WTC11 (cell line): ENCODE measurements at regions not wholly inside any gene's neighbourhood (a gene's known extent, or its start where the extent isn't known, plus 50 kb on each side); places are given as distances from the start of the nearest gene placed in this dataset.

Experiments used
- ATAC-seq: fragments of 200-7000 bp; cut with Tn5 transposase; 2 replicates; pipeline ENCODE4 v1.10.0; 2021; ENCODE audit warnings: mild to moderate bottlenecking, moderate library complexity
- CTCF ChIA-PET: fragments of 300-600 bp; sonication (Branson Sonifier 250); formaldehyde crosslinking; loops from one replicate; lab custom pipeline; 2021; ENCODE audit warnings: antibody characterized with exemption; lab: Charles Lee
- POLR2A ChIA-PET: fragments of 350-600 bp; sonication (Branson Sonifier 250); formaldehyde crosslinking; loops from one replicate; lab custom pipeline; 2021; ENCODE audit warnings: antibody characterized with exemption; lab: Charles Lee
- DNase-seq: peaks from one replicate; pipeline ENCODE4 v3.0.0; 2021; ENCODE audit warnings: low spot score
- H3K27ac Mint-ChIP-seq: 2 replicates; pipeline ENCODE4 v1.8.0; 2021; ENCODE audit warnings: mixed read lengths
- H3K27me3 Mint-ChIP-seq: 2 replicates; pipeline ENCODE4 v1.8.0; 2021; ENCODE audit warnings: low read depth, mild to moderate bottlenecking, moderate library complexity, mixed read lengths
- H3K36me3 Mint-ChIP-seq: 2 replicates; pipeline ENCODE4 v1.8.0; 2021; ENCODE audit warnings: mixed read lengths
- H3K4me1 Mint-ChIP-seq: 2 replicates; pipeline ENCODE4 v1.8.0; 2022; ENCODE audit warnings: mixed read lengths
- H3K4me3 Mint-ChIP-seq: 2 replicates; pipeline ENCODE4 v1.8.0; 2021; ENCODE audit warnings: mild to moderate bottlenecking, moderate library complexity, mixed read lengths
- H3K9me3 Mint-ChIP-seq: 2 replicates; pipeline ENCODE4 v1.8.0; 2021; ENCODE audit warnings: mixed read lengths
- ETV6 ChIP-seq: sonication (generic); formaldehyde crosslinking; IDR thresholded peaks from 2 replicates; pipeline ENCODE4 v1.8.1; 2022; ENCODE audit warnings: mild to moderate bottlenecking, missing genetic modification reagents
- FOXK1 ChIP-seq: sonication (generic); formaldehyde crosslinking; IDR thresholded peaks from 2 replicates; pipeline ENCODE4 v1.8.0; 2022; ENCODE audit warnings: mild to moderate bottlenecking, moderate library complexity, missing genetic modification reagents
- HMGA2 ChIP-seq: fragments of 250-450 bp; sonication (Bioruptor Pico); IDR thresholded peaks from 2 replicates; pipeline ENCODE4 v1.4.0; 2021; ENCODE audit warnings: mild to moderate bottlenecking, moderate library complexity
- IRF2 ChIP-seq: sonication (generic); formaldehyde crosslinking; IDR thresholded peaks from 2 replicates; pipeline ENCODE4 v1.8.0; 2022; ENCODE audit warnings: low read depth, missing genetic modification reagents, borderline replicate concordance
- JUN ChIP-seq: sonication (generic); formaldehyde crosslinking; IDR thresholded peaks from 2 replicates; pipeline ENCODE4 v1.8.0; 2023; ENCODE audit warnings: mild to moderate bottlenecking, missing genetic modification reagents
- MXD4 ChIP-seq: fragments of 250-450 bp; sonication (Bioruptor Pico); IDR thresholded peaks from 2 replicates; pipeline ENCODE4 v1.8.0; 2021; ENCODE audit warnings: mild to moderate bottlenecking, moderate library complexity, borderline replicate concordance
- NR3C1 ChIP-seq: sonication (generic); formaldehyde crosslinking; conservative IDR thresholded peaks from 2 replicates; pipeline ENCODE4 v1.8.1; 2023; ENCODE audit warnings: low read depth, mild to moderate bottlenecking, missing genetic modification reagents
- PRRX2 ChIP-seq: fragments of 250-450 bp; sonication (Bioruptor Pico); IDR thresholded peaks from 2 replicates; pipeline ENCODE4 v1.8.0; 2021; ENCODE audit warnings: mild to moderate bottlenecking
- SMAD4 ChIP-seq: sonication (generic); formaldehyde crosslinking; IDR thresholded peaks from 2 replicates; pipeline ENCODE4 v1.8.0; 2022; ENCODE audit warnings: mild to moderate bottlenecking, missing genetic modification reagents
- ZNF138 ChIP-seq: sonication (generic); formaldehyde crosslinking; conservative IDR thresholded peaks from 2 replicates; pipeline ENCODE4 v1.8.1; 2022; ENCODE audit warnings: mild to moderate bottlenecking, moderate library complexity, missing genetic modification reagents
- ZNF396 ChIP-seq: fragments of 250-450 bp; sonication (Bioruptor Pico); IDR thresholded peaks from 2 replicates; pipeline ENCODE4 v1.8.0; 2021; ENCODE audit warnings: mild to moderate bottlenecking, moderate library complexity, borderline replicate concordance
- TF ChIP-seq, protein P1 (sequence below): sonication (generic); formaldehyde crosslinking; IDR thresholded peaks from 2 replicates; pipeline ENCODE4 v1.8.1; 2023; ENCODE audit warnings: mild to moderate bottlenecking, missing genetic modification reagents, borderline replicate concordance
- TF ChIP-seq, protein P2 (sequence below): sonication (generic); formaldehyde crosslinking; IDR thresholded peaks from 2 replicates; pipeline ENCODE4 v1.8.0; 2023; ENCODE audit warnings: mild to moderate bottlenecking, missing genetic modification reagents
- TF ChIP-seq, protein P3 (sequence below): fragments of 250-450 bp; sonication (Bioruptor Pico); IDR thresholded peaks from 2 replicates; pipeline ENCODE4 v1.9.0; 2021; ENCODE audit warnings: moderate library complexity, mild to moderate bottlenecking, inconsistent platforms, borderline replicate concordance
- TF ChIP-seq, protein P4 (sequence below): sonication (generic); formaldehyde crosslinking; IDR thresholded peaks from 2 replicates; pipeline ENCODE4 v1.8.1; 2023; ENCODE audit warnings: mild to moderate bottlenecking, missing genetic modification reagents
- TF ChIP-seq, protein P5 (sequence below): sonication (generic); formaldehyde crosslinking; IDR thresholded peaks from 2 replicates; pipeline ENCODE4 v1.8.1; 2023; ENCODE audit warnings: mild to moderate bottlenecking, missing genetic modification reagents, moderate library complexity
- TF ChIP-seq, protein P6 (sequence below): sonication (generic); formaldehyde crosslinking; IDR thresholded peaks from 2 replicates; pipeline ENCODE4 v1.8.0; 2022; ENCODE audit warnings: mild to moderate bottlenecking, missing genetic modification reagents

DNA sequence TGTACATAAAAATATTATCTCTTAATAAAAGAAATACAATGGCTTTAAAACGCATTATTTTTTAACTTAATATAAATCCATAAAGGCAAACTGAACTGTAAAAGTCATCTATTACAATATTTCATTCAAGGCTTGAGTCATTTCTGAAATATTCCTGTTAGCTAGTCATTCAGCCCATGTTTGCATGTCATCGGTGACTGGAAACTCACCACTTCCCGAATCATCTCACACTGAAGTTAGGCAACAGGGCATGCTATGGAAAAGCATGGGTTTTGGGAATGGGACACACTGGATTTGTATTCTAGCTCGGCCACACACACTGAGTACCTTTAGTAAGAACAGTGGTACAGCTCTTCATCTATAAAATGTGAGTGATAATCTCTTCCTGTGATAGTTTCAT is 691.1 kb upstream of the C9orf72 start (continued):
- TF ChIP-seq, protein P1, sequence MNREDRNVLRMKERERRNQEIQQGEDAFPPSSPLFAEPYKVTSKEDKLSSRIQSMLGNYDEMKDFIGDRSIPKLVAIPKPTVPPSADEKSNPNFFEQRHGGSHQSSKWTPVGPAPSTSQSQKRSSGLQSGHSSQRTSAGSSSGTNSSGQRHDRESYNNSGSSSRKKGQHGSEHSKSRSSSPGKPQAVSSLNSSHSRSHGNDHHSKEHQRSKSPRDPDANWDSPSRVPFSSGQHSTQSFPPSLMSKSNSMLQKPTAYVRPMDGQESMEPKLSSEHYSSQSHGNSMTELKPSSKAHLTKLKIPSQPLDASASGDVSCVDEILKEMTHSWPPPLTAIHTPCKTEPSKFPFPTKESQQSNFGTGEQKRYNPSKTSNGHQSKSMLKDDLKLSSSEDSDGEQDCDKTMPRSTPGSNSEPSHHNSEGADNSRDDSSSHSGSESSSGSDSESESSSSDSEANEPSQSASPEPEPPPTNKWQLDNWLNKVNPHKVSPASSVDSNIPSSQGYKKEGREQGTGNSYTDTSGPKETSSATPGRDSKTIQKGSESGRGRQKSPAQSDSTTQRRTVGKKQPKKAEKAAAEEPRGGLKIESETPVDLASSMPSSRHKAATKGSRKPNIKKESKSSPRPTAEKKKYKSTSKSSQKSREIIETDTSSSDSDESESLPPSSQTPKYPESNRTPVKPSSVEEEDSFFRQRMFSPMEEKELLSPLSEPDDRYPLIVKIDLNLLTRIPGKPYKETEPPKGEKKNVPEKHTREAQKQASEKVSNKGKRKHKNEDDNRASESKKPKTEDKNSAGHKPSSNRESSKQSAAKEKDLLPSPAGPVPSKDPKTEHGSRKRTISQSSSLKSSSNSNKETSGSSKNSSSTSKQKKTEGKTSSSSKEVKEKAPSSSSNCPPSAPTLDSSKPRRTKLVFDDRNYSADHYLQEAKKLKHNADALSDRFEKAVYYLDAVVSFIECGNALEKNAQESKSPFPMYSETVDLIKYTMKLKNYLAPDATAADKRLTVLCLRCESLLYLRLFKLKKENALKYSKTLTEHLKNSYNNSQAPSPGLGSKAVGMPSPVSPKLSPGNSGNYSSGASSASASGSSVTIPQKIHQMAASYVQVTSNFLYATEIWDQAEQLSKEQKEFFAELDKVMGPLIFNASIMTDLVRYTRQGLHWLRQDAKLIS (CRISPR knock-in tag) = no peak
- TF ChIP-seq, protein P2, sequence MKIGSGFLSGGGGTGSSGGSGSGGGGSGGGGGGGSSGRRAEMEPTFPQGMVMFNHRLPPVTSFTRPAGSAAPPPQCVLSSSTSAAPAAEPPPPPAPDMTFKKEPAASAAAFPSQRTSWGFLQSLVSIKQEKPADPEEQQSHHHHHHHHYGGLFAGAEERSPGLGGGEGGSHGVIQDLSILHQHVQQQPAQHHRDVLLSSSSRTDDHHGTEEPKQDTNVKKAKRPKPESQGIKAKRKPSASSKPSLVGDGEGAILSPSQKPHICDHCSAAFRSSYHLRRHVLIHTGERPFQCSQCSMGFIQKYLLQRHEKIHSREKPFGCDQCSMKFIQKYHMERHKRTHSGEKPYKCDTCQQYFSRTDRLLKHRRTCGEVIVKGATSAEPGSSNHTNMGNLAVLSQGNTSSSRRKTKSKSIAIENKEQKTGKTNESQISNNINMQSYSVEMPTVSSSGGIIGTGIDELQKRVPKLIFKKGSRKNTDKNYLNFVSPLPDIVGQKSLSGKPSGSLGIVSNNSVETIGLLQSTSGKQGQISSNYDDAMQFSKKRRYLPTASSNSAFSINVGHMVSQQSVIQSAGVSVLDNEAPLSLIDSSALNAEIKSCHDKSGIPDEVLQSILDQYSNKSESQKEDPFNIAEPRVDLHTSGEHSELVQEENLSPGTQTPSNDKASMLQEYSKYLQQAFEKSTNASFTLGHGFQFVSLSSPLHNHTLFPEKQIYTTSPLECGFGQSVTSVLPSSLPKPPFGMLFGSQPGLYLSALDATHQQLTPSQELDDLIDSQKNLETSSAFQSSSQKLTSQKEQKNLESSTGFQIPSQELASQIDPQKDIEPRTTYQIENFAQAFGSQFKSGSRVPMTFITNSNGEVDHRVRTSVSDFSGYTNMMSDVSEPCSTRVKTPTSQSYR (CRISPR knock-in tag) = no peak

DNA sequence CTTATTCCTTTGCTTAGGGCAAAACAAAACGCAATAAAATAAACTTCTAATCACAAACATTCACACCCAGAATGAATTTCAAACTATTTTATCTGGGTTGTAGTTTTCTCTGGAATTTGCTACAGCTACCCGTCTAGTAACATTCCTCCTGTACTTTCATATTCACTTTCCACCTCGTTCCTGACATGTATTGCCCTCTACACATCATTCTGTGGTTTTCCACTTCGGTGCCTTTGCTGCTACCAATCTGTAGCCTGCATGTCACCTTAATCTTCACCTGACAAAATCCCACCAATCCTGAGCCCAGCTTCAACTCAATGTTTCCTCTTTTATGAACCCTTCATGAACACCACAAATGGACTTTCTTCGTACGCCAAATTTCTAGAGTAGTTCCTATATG is 694.1 kb upstream of the C9orf72 start:
- Mint-ChIP-seq H3K36me3 (no peaks in the 10 kb centered on the region), H3K9me3 (no peaks in the 10 kb centered on the region; the same call in 1 of the 2 replicates)
- POLR2A ChIA-PET = no interaction called here
- no peak for TF ChIP-seq JUN (CRISPR knock-in tag)
- TF ChIP-seq ETV6 (CRISPR knock-in tag) = no peak
- TF ChIP-seq, protein P3, sequence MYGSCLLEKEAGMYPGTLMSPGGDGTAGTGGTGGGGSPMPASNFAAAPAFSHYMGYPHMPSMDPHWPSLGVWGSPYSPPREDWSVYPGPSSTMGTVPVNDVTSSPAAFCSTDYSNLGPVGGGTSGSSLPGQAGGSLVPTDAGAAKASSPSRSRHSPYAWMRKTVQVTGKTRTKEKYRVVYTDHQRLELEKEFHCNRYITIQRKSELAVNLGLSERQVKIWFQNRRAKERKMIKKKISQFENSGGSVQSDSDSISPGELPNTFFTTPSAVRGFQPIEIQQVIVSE (CRISPR knock-in tag) = no peak
- TF ChIP-seq, protein P4, sequence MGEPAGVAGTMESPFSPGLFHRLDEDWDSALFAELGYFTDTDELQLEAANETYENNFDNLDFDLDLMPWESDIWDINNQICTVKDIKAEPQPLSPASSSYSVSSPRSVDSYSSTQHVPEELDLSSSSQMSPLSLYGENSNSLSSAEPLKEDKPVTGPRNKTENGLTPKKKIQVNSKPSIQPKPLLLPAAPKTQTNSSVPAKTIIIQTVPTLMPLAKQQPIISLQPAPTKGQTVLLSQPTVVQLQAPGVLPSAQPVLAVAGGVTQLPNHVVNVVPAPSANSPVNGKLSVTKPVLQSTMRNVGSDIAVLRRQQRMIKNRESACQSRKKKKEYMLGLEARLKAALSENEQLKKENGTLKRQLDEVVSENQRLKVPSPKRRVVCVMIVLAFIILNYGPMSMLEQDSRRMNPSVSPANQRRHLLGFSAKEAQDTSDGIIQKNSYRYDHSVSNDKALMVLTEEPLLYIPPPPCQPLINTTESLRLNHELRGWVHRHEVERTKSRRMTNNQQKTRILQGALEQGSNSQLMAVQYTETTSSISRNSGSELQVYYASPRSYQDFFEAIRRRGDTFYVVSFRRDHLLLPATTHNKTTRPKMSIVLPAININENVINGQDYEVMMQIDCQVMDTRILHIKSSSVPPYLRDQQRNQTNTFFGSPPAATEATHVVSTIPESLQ (CRISPR knock-in tag) = no peak
- no peak for TF ChIP-seq NR3C1
- TF ChIP-seq ZNF396 = no peak
- TF ChIP-seq FOXK1 (CRISPR knock-in tag) = no peak
- TF ChIP-seq, protein P5, sequence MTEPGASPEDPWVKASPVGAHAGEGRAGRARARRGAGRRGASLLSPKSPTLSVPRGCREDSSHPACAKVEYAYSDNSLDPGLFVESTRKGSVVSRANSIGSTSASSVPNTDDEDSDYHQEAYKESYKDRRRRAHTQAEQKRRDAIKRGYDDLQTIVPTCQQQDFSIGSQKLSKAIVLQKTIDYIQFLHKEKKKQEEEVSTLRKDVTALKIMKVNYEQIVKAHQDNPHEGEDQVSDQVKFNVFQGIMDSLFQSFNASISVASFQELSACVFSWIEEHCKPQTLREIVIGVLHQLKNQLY (CRISPR knock-in tag) = no peak
- no peak for TF ChIP-seq ZNF138
- TF ChIP-seq, all 79 proteins: peak for 0
- no peaks in the 10 kb centered on the region for H3K27me3 Mint-ChIP-seq
- H3K4me3 Mint-ChIP-seq = no peak overlapping the region
- CTCF ChIA-PET = no interaction called here
- DNase-seq = no peak
- no peak overlapping the region; the same call in 1 of the 2 replicates for H3K27ac Mint-ChIP-seq
- H3K4me1 Mint-ChIP-seq = 0 out of 2 replicates have a peak, but pooled peaks cover 3% of the 10 kb centered on the region
- no peak for ATAC-seq

DNA sequence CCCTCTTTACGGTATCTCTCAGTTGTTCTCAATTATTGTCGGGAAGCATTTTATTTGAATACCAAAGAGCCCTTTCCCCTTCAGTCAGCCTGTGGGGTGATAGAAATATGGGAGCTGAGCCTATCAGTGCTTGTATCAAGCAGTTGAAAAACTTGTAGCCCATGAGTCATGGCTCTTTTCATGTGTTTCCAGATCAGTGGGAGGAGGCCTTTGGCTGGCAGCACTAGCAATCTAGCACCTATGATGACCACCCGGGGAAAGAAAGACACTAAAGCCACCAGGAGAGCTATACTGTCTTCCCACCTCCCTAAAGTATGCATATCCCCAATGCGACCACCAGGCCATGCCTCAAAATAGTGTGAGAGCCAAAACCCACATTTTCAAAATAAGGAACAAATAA is 696.9 kb upstream of the C9orf72 start:
- Mint-ChIP-seq H3K4me1 (no peaks in the 10 kb centered on the region), H3K4me3 (no peak overlapping the region), H3K36me3 (no peaks in the 10 kb centered on the region), H3K9me3 (peaks cover 4% of the 10 kb centered on the region), H3K27ac (no peak overlapping the region), H3K27me3 (no peaks in the 10 kb centered on the region)
- DNase-seq (no peak), ATAC-seq (no peak)
- ChIA-PET CTCF (no interaction called here), POLR2A (no interaction called here)
- TF ChIP-seq IRF2 (CRISPR knock-in tag) (no peak), MXD4 (CRISPR knock-in tag) (no peak), HMGA2 (CRISPR knock-in tag) (no peak), SMAD4 (CRISPR knock-in tag) (no peak), PRRX2 (no peak)
- TF ChIP-seq, protein P2 (CRISPR knock-in tag) = no peak
- TF ChIP-seq, protein P3 (CRISPR knock-in tag) = no peak
- TF ChIP-seq, protein P6, sequence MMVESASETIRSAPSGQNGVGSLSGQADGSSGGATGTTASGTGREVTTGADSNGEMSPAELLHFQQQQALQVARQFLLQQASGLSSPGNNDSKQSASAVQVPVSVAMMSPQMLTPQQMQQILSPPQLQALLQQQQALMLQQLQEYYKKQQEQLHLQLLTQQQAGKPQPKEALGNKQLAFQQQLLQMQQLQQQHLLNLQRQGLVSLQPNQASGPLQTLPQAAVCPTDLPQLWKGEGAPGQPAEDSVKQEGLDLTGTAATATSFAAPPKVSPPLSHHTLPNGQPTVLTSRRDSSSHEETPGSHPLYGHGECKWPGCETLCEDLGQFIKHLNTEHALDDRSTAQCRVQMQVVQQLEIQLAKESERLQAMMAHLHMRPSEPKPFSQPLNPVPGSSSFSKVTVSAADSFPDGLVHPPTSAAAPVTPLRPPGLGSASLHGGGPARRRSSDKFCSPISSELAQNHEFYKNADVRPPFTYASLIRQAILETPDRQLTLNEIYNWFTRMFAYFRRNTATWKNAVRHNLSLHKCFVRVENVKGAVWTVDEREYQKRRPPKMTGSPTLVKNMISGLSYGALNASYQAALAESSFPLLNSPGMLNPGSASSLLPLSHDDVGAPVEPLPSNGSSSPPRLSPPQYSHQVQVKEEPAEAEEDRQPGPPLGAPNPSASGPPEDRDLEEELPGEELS (CRISPR knock-in tag) = no peak
